HL-60/S4 treated with phorbol 12-myristate 13-acetate at 8.2 ng/mL for 4 days and 3 days (cell line): ENCODE measurements at regions not wholly inside any gene's neighbourhood (a gene's known extent, or its start where the extent isn't known, plus 50 kb on each side); places are given as distances from the start of the nearest gene placed in this dataset.

Experiments
- in situ Hi-C: fragments of 300-500 bp; cut with MboI; formaldehyde crosslinking; loops from 2 replicates; pipeline ENCODE4 v1.15.0; 2022; ENCODE audit warnings: low sequenced_read_pairs

- in situ Hi-C loops = no loop called here
These were observed 98.1 kb upstream of the TNFAIP3 start for GRCh38 chr6:137768935-137769334.

- in situ Hi-C loops = no loop called here
These were observed 97.2 kb upstream of the TNFAIP3 start for GRCh38 chr6:137769797-137770362.

- in situ Hi-C loops = no loop called here
These were observed 94.4 kb upstream of the TNFAIP3 start for GRCh38 chr6:137772541-137773250.

- in situ Hi-C loops = no loop called here
These were observed 91.8 kb upstream of the TNFAIP3 start for GRCh38 chr6:137775227-137775626.

GRCh38 chr6:137775720-137776119 is 91.3 kb upstream of the TNFAIP3 start:
- in situ Hi-C loops = no loop called here

GRCh38 chr6:137776256-137776655 is 90.8 kb upstream of the TNFAIP3 start:
- in situ Hi-C loops = no loop called here

GRCh38 chr6:137776786-137777686 is 90.0 kb upstream of the TNFAIP3 start:
- in situ Hi-C loops = no loop called here

GRCh38 chr6:137777687-137778075 is 89.4 kb upstream of the TNFAIP3 start:
- in situ Hi-C loops = no loop called here

GRCh38 chr6:137779982-137780381 is 87.1 kb upstream of the TNFAIP3 start:
- in situ Hi-C loops = no loop called here

- in situ Hi-C loops = no loop called here
These were observed 86.5 kb upstream of the TNFAIP3 start for GRCh38 chr6:137780447-137781034.

- in situ Hi-C loops = no loop called here
These were observed 85.4 kb upstream of the TNFAIP3 start for GRCh38 chr6:137781639-137782038.

GRCh38 chr6:137782166-137783039 is 84.7 kb upstream of the TNFAIP3 start:
- in situ Hi-C loops = no loop called here

GRCh38 chr6:137783710-137784109 is 83.3 kb upstream of the TNFAIP3 start:
- in situ Hi-C loops = no loop called here

- in situ Hi-C loops = no loop called here
These were observed 82.5 kb upstream of the TNFAIP3 start for GRCh38 chr6:137784583-137784982.

GRCh38 chr6:137787016-137787415 is 80.0 kb upstream of the TNFAIP3 start:
- in situ Hi-C loops = no loop called here

- in situ Hi-C loops = no loop called here
These were observed 78.8 kb upstream of the TNFAIP3 start for GRCh38 chr6:137788248-137788647.

GRCh38 chr6:137791281-137792159 is 75.5 kb upstream of the TNFAIP3 start:
- in situ Hi-C loops = no loop called here

- in situ Hi-C loops = no loop called here
These were observed 74.7 kb upstream of the TNFAIP3 start for GRCh38 chr6:137792160-137793033.
